RKO (cell line): ENCODE measurements at regions not wholly inside any gene's neighbourhood (a gene's known extent, or its start where the extent isn't known, plus 50 kb on each side); places are given as distances from the start of the nearest gene placed in this dataset.
"Not testable (repeated sequence)": the region's sequence is repeated elsewhere in the genome, so short reads cannot be mapped to it uniquely, and the experiment has no call there.

Experiments
- DNase-seq: peaks from one replicate; pipeline ENCODE4 v3.0.0-alpha.2; 2016; ENCODE audit warnings: low spot score

DNA sequence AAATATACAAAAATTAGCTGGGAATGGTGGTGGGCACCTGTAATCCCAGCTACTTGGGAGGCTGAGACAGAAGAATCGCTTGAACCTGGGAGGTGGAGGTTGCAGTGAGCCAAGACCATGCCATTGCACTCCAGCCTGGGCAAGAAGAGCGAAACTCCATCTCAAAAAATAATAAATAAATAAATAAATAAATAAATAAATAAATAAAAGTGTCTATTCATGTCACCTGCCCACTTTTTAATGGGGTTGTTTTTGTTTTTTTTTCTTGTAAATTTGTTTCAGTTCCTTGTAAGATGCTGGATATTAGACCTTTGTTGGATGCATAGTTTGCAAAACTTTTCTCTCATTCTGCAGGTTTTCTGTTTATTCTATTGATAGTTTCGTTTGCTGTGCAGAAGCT lies 71.9 kb upstream of the KCNAB1 start:
- DNase-seq = not testable (repeated sequence)

- no peak for DNase-seq
Observed at GRCh38 chr3:156050918-156051317, 69.5 kb upstream of the KCNAB1 start.

GRCh38 chr3:156051651-156052050 lies 68.7 kb upstream of the KCNAB1 start:
- DNase-seq = no peak

- DNase-seq = no peak
Observed at GRCh38 chr3:156052115-156052514, 68.3 kb upstream of the KCNAB1 start.

DNA sequence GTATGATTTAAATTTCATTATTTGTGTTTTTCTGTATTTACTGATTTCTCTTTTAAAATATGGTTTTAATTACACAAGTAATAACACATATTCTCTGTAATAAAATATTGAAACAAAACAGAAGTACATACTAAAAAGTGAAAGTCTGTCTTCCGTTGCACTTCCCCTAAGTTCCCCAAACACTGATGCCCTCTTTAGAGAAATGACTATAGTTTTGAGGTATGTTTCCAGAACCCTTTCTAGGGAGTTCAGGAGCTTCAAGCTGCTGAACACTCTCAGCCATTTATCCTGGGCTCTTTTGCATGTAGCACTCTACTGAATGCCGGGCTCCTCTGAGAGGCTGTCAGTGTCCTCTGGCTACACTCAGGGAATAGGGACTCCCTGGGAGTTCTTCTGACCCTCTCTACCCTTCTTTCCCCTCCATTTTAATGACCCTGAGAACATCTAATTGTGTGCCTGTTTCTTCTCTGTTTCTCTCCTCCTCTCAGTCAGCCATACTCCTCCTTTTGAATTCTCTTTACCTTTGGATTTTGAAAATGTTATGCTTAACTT lies 60.4 kb upstream of the KCNAB1 start:
- DNase-seq = no peak

- not testable (repeated sequence) for DNase-seq
Observed at GRCh38 chr3:156068151-156068550, 52.2 kb upstream of the KCNAB1 start.

DNA sequence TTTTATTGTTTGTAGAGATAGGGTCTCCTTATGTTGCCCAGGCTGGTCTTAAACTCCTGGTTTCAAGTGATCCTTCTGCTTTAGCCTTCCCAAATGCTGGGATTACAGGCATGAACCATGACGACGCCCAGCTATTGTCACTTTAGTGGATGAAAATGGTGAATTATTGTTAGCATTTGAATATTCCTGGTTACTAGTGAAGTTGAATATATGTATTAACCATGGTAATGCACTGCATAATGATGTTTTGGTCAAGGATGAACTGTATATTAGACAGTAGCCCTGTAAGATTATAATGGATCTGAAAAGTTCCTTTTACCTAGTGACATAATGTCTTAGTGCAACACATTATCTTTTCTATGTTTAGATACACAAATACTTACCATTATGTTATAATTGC lies 50.4 kb upstream of the KCNAB1 start:
- no peak for DNase-seq
